ENCODE measurements at regions not wholly inside any gene's neighbourhood (a gene's known extent, or its start where the extent isn't known, plus 50 kb on each side); places are given as distances from the start of the nearest gene placed in this dataset.
"Not testable (repeated sequence)": the region's sequence is repeated elsewhere in the genome, so short reads cannot be mapped to it uniquely, and the experiment has no call there.

DNA sequence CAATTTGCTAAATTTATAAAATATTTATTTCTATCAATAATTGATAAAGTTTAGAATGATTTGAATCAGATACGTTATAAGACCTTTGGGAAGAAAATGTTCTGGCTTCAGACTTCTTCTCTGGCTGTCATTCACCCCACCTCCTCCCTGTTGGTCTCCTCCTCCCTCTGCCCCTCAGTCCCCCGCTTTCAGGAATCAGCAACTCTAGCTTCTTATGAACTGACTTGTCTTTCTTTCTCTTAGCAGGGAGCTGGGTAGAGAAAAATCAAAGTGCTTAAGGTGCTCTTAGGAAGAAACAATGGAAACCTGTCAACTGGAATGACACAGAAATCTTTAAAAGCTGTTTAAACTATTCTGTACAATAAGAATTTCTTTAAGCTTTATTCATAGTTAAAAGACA is 71.3 kb upstream of the ETV3 start:
- 1% methylated on average over 2 of the region's 2 CpGs for WGBS (ENCODE audit: low lambda C conversion rate)
- POLR2A ChIA-PET: no interaction called here

DNA sequence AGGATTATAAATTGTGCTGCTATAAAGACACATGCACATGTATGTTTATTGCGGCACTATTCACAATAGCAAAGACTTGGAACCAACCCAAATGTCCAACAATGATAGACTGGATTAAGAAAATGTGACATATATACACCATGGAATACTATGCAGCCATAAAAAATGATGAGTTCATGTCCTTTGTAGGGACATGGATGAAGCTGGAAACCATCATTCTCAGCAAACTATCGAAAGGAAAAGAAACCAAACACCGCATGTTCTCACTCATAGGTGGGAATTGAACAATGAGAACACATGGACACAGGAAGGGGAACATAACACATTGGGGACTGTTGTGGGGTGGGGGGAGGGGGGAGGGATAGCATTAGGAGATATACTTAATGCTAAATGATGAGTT is 67.8 kb upstream of the ETV3 start:
- H3K27me3 ChIP-seq (ENCODE audit: insufficient read depth): peaks cover 32% of the 10 kb centered on the region; the same call in 1 of the 2 replicates
- H3K9me3 ChIP-seq; H3K9ac ChIP-seq; H3F3A ChIP-seq (replicated peaks; ENCODE audit: insufficient read depth); H3K4me1 ChIP-seq (ENCODE audit: control insufficient read depth in 1 of 2, insufficient read depth in 2 of 2, low read depth in 1 of 2, low read length in 1 of 2); H3K36me3 ChIP-seq (replicated peaks in 1 of 2; ENCODE audit: control insufficient read depth in 1 of 2, insufficient read depth in 2 of 2, low read length in 1 of 2); DNase-seq; H3K27ac ChIP-seq (ENCODE audit: low read depth in 2 of 2, low read length in 1 of 2); CTCF ChIA-PET; H3K4me2 ChIP-seq; H3K79me2 ChIP-seq (ENCODE audit: insufficient read depth); POLR2A ChIA-PET; H2AFZ ChIP-seq (ENCODE audit: low read depth); H4K20me1 ChIP-seq (ENCODE audit: insufficient read depth); H3K4me3 ChIP-seq (ENCODE audit: low read depth in 2 of 2, low read length in 1 of 2); H3K9me2 ChIP-seq: not testable (repeated sequence)
- 6% methylated on average over 3 of the region's 3 CpGs for WGBS (ENCODE audit: low lambda C conversion rate)

More for the DNA sequence above, 71.3 kb upstream of the ETV3 start:
- Histone ChIP-seq H3K79me2 (ENCODE audit: insufficient read depth) (no peaks in the 10 kb centered on the region), H3K4me1 (ENCODE audit: control insufficient read depth in 1 of 2, insufficient read depth in 2 of 2, low read depth in 1 of 2, low read length in 1 of 2) (no peaks in the 10 kb centered on the region), H3K9me2 (no peaks in the 10 kb centered on the region), H2AFZ (ENCODE audit: low read depth) (no peak overlapping the region), H4K20me1 (ENCODE audit: insufficient read depth) (no peaks in the 10 kb centered on the region), H3K36me3 (replicated peaks in 1 of 2; ENCODE audit: control insufficient read depth in 1 of 2, insufficient read depth in 2 of 2, low read length in 1 of 2) (no peaks in the 10 kb centered on the region), H3K27ac (ENCODE audit: low read depth in 2 of 2, low read length in 1 of 2) (no peak overlapping the region), H3K4me3 (ENCODE audit: low read depth in 2 of 2, low read length in 1 of 2) (no peak overlapping the region), H3F3A (replicated peaks; ENCODE audit: insufficient read depth) (no peaks in the 10 kb centered on the region), H3K27me3 (ENCODE audit: insufficient read depth) (no peaks in the 10 kb centered on the region; the same call in 1 of the 2 replicates), H3K4me2 (no peak overlapping the region), H3K9me3 (no peaks in the 10 kb centered on the region), H3K9ac (no peak overlapping the region)
- DNase-seq: no peak
- TF ChIP-seq, protein P1, sequence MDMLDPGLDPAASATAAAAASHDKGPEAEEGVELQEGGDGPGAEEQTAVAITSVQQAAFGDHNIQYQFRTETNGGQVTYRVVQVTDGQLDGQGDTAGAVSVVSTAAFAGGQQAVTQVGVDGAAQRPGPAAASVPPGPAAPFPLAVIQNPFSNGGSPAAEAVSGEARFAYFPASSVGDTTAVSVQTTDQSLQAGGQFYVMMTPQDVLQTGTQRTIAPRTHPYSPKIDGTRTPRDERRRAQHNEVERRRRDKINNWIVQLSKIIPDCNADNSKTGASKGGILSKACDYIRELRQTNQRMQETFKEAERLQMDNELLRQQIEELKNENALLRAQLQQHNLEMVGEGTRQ (IDR thresholded peaks at IDR 0.05; ENCODE audit: borderline replicate concordance, low read depth, low read length): no peak
- TF ChIP-seq RCOR1 (IDR thresholded peaks at IDR 0.05; ENCODE audit: low read length): no peak
- TF ChIP-seq SIN3A (IDR thresholded peaks at IDR 0.05; ENCODE audit: borderline replicate concordance, low read depth, low read length): no peak
- no peak for TF ChIP-seq FOSL2 (IDR thresholded peaks at IDR 0.05; ENCODE audit: borderline replicate concordance, low read depth)
- TF ChIP-seq, protein P2, sequence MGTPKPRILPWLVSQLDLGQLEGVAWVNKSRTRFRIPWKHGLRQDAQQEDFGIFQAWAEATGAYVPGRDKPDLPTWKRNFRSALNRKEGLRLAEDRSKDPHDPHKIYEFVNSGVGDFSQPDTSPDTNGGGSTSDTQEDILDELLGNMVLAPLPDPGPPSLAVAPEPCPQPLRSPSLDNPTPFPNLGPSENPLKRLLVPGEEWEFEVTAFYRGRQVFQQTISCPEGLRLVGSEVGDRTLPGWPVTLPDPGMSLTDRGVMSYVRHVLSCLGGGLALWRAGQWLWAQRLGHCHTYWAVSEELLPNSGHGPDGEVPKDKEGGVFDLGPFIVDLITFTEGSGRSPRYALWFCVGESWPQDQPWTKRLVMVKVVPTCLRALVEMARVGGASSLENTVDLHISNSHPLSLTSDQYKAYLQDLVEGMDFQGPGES (IDR thresholded peaks at IDR 0.05; ENCODE audit: low read depth, low read length): no peak
- CTCF ChIA-PET: no interaction called here

DNA sequence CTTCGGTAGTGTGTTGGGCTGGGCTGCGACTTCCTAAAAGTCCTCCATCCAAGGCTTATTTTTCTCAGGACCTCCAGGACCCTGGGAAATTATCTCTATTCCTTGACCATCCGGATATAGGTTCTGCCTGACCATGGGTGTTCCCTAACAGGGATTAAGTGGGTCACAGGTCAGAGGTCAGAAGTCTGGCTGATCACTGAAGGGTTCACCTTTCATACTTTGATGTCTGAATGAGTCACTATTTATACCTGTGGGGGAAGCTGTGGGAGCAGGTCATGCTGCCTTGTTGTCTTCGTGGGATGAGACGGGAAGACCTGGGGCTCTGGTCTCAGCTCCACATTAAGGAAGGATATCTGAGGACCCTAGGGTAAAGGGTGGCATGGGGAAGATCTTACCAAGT is 65.0 kb upstream of the ETV3 start:
- Histone ChIP-seq H3K9me2 (no peaks in the 10 kb centered on the region), H3K27me3 (ENCODE audit: insufficient read depth) (peaks cover 45% of the 10 kb centered on the region; the same call in 1 of the 2 replicates), H2AFZ (ENCODE audit: low read depth) (no peak overlapping the region), H3K9ac (no peak overlapping the region), H3K9me3 (no peaks in the 10 kb centered on the region), H3K27ac (ENCODE audit: low read depth in 2 of 2, low read length in 1 of 2) (no peak overlapping the region), H3F3A (replicated peaks; ENCODE audit: insufficient read depth) (no peaks in the 10 kb centered on the region), H3K4me1 (ENCODE audit: control insufficient read depth in 1 of 2, insufficient read depth in 2 of 2, low read depth in 1 of 2, low read length in 1 of 2) (no peaks in the 10 kb centered on the region), H3K4me3 (ENCODE audit: low read depth in 2 of 2, low read length in 1 of 2) (no peak overlapping the region), H3K36me3 (replicated peaks in 1 of 2; ENCODE audit: control insufficient read depth in 1 of 2, insufficient read depth in 2 of 2, low read length in 1 of 2) (no peaks in the 10 kb centered on the region), H3K4me2 (no peak overlapping the region), H4K20me1 (ENCODE audit: insufficient read depth) (no peaks in the 10 kb centered on the region), H3K79me2 (ENCODE audit: insufficient read depth) (no peaks in the 10 kb centered on the region)
- no peak for DNase-seq
- CTCF ChIA-PET: no interaction called here
- WGBS (ENCODE audit: low lambda C conversion rate): 9% methylated on average over 5 of the region's 5 CpGs
- no peak for TF ChIP-seq MEF2A (IDR thresholded peaks at IDR 0.05; ENCODE audit: borderline replicate concordance, low read depth)
- TF ChIP-seq, protein P3, sequence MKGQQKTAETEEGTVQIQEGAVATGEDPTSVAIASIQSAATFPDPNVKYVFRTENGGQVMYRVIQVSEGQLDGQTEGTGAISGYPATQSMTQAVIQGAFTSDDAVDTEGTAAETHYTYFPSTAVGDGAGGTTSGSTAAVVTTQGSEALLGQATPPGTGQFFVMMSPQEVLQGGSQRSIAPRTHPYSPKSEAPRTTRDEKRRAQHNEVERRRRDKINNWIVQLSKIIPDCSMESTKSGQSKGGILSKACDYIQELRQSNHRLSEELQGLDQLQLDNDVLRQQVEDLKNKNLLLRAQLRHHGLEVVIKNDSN (IDR thresholded peaks at IDR 0.05; ENCODE audit: borderline replicate concordance, low read depth): no peak
- TF ChIP-seq, protein P4, sequence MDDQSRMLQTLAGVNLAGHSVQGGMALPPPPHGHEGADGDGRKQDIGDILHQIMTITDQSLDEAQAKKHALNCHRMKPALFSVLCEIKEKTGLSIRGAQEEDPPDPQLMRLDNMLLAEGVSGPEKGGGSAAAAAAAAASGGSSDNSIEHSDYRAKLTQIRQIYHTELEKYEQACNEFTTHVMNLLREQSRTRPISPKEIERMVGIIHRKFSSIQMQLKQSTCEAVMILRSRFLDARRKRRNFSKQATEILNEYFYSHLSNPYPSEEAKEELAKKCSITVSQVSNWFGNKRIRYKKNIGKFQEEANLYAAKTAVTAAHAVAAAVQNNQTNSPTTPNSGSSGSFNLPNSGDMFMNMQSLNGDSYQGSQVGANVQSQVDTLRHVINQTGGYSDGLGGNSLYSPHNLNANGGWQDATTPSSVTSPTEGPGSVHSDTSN (IDR thresholded peaks at IDR 0.05): no peak
- TF ChIP-seq MXI1 (IDR thresholded peaks at IDR 0.05; ENCODE audit: low read depth, low read length): no peak
- POLR2A ChIA-PET: no interaction called here

Measured in SK-N-SH (cell line).